ENCODE measurements at regions not wholly inside any gene's neighbourhood (a gene's known extent, or its start where the extent isn't known, plus 50 kb on each side); places are given as distances from the start of the nearest gene placed in this dataset.

DNA sequence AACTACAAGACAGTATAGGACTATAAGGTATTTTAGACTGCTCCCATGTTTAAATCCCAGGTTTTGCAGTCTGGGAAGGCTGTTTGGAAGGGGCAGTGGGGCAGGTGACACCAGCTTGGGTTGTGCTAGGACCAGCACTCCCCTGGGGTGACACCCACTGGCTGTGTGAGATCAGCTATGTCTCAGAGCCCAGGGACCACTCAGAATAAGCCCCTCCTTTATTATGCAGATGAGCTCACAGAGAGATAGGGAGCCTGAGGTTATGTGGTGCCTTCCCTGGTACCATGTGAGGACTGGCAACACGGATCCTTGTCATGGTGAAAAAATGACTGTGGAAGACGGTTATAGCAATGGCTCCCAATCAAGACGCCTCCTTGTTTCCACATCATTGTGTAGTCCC lies 71.0 kb downstream of the NENF start:
- TF ChIP-seq POLR2A (IDR thresholded peaks at IDR 0.05): no peak
- TF ChIP-seq, protein P1, sequence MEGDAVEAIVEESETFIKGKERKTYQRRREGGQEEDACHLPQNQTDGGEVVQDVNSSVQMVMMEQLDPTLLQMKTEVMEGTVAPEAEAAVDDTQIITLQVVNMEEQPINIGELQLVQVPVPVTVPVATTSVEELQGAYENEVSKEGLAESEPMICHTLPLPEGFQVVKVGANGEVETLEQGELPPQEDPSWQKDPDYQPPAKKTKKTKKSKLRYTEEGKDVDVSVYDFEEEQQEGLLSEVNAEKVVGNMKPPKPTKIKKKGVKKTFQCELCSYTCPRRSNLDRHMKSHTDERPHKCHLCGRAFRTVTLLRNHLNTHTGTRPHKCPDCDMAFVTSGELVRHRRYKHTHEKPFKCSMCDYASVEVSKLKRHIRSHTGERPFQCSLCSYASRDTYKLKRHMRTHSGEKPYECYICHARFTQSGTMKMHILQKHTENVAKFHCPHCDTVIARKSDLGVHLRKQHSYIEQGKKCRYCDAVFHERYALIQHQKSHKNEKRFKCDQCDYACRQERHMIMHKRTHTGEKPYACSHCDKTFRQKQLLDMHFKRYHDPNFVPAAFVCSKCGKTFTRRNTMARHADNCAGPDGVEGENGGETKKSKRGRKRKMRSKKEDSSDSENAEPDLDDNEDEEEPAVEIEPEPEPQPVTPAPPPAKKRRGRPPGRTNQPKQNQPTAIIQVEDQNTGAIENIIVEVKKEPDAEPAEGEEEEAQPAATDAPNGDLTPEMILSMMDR (IDR thresholded peaks at IDR 0.05): no peak
